ENCODE measurements at regions not wholly inside any gene's neighbourhood (a gene's known extent, or its start where the extent isn't known, plus 50 kb on each side); places are given as distances from the start of the nearest gene placed in this dataset.
"Not testable (repeated sequence)": the region's sequence is repeated elsewhere in the genome, so short reads cannot be mapped to it uniquely, and the experiment has no call there.

DNA sequence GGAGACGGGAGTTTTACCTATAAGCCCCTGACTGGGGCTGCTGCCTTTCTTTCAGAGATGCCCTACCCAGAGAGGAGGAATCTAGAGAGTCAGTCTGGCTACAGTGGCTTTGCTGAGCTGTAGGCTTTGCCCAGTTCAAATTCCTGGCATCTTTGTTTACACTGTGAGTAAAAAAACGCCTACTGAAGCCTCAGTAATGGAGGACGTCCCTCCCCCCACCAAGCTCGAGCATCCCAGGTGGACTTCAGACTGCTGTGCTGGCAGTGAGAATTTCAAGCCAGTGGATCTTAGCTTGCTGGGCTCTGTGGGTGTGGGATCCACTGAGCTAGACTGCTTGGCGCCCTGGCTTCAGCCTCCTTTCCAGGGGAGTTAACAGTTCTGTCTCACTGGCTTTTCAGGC lies 237.1 kb upstream of the NT5E start:
- not testable (repeated sequence) for DNase-seq (ENCODE audit: low read depth in 2 of 3, low spot score in 1 of 3)

DNA sequence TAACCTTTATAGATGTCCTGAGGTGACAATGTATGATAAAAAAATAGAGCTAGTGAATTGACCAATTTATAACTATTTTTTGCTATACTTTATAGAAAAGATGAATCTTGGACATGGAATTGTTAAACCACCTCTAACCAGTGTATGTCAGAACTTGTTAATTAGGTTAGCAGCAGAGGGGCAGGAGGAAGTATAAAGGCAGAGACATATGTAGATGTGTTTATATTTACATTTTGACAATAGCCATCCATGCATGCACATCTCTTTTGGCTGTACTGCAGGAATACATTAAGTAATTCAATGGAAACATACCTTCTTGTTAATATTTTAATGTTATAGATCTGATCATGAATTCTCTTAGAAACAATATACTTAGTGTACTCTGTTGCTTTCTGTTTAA lies 254.6 kb upstream of the NT5E start:
- no peak for DNase-seq (ENCODE audit: low read depth in 2 of 3, low spot score in 1 of 3)

DNA sequence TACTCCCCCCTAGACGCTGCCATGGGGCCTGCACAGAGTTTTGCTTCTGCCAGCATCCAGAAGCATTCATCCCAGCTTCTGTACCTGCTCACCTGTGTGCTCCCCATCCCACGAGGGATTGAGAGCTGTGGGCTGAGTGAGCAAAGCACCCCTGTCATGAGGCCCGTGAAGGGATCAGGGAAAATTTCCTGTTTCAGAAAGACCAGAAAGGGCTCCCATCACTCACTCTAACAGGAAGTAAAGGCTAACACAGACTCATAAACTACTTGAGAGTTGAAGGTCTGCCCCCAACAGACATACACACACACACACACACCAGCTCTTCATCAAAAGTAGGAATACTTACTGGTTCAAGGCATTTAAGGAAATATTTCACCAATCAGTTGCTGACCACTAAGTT lies 256.5 kb upstream of the NT5E start:
- DNase-seq (ENCODE audit: low read depth in 2 of 3, low spot score in 1 of 3) = no peak

DNA sequence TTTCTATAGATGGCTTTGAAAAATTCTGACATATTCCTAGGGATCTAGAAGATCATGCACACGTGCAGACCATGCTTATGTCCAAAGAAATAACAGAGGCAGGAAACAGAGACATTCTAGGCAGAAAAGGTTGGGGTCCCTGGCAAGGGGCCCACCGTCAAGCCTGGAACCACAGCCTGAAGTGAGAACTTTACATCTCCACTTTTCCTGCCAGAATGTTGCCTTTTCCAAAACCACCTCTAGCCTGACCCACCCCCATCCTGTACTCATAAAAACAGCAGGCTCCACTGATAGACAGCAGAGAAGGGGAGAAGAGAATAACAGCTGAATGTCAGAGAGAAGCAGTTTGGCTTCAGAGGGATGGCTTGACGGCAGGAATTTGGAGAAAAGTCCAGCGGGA lies 257.3 kb upstream of the NT5E start:
- no peak for DNase-seq (ENCODE audit: low read depth in 2 of 3, low spot score in 1 of 3)

DNA sequence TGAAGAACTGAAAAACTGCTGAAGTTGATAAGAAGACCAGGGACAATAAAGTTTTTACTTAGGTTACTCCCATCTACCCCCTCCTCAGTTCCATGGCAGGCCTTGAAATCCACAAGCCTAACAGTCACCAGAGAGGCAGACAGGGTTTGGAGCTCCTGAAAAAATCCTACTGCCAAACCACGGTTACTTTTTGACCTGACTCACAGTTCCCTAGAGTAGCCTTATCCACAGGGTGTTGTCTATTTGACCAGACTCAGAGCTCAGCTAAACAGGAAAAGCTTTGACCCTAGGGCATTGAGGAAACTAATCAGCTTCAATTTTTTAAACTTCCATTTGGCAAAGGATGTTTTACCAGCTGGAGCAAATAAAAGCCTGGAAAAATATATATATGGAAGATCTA lies 257.7 kb upstream of the NT5E start:
- no peak for DNase-seq (ENCODE audit: low read depth in 2 of 3, low spot score in 1 of 3)

DNA sequence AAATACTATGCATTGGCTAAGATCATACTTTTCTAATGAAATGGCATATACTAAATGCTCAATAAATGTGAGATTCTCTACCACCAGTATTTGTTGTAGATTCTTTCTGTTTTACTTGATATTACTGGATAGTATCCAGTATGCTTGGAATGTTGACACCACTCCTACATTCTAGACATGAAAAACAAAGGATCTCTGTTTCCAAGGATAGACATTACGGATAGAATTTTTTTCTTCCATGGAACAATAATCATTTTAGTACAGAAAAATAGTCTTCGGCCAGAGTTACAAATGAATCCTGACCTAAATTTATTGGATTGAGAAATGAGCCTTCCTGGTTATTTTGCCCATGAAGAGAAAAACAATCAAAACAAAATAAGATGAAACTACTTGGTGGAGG lies 258.2 kb upstream of the NT5E start:
- DNase-seq (ENCODE audit: low read depth in 2 of 3, low spot score in 1 of 3) = no peak

DNA sequence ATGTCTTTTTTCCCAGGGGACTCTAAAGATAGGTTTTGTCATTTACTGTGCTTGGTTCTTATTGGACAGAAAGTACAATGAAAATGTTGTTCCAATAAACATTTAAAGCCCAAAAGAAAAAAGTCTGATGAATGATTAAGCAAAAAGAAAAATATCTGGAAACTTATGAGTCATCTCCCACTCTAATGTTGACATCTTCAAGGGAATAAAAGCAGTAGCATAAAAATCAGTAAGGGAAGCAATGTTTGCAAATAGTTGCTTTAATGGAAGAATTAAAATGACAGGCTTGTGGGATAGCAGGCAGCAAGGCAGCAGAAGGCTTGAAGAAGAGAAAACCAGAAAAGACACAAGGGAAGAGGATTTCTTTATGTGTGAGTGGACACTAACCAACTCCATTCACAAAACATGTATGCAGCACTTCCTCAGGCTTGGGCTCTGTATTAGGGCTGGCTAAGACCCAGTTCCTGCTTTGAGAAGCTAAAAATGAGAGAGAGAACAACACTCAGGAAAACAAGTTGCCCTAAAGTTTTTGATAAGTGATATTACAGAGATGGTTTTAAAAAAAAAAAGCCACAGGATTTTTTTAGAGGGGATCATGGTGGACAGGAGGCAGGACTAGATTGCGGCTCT lies 263.2 kb upstream of the NT5E start:
- no peak for DNase-seq (ENCODE audit: low read depth in 2 of 3, low spot score in 1 of 3)

DNA sequence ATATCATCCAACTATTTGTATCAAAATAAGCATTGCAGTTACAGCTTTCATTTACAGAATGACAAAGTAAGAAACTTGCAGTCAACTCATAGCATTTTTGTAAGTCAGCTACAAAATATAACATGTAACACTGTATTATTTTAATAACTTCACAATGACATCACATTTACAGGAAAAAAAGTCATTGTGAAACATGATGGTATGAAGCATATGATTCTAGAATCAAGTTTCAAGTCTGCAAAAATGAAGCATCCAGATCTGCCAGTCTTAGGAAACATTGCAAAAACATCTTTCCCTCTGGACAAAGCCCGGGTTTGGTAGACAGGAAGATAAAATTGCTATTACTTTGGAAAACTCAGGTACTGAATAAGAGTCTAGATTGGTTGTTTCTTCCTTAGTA lies 263.9 kb upstream of the NT5E start:
- no peak for DNase-seq (ENCODE audit: low read depth in 2 of 3, low spot score in 1 of 3)

DNA sequence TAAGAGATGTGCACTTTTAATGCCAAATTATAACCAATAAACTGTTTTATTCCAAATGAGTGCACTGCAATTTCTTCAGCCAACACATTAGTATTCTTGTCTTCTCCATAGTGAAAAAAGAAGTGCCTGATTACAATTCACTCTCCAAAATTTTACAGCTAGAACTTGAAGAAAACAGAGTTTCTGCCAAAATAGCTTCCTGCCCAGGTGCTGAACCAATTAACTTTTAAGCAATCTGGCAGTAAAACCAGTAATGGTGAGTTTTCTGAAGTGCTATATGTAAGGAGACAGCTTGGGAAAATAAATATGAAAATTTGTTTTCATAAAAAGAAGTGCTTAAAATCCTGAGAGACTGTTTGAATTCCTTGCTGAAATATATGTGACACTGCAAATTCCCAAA lies 266.0 kb upstream of the NT5E start:
- no peak for DNase-seq (ENCODE audit: low read depth in 2 of 3, low spot score in 1 of 3)

DNA sequence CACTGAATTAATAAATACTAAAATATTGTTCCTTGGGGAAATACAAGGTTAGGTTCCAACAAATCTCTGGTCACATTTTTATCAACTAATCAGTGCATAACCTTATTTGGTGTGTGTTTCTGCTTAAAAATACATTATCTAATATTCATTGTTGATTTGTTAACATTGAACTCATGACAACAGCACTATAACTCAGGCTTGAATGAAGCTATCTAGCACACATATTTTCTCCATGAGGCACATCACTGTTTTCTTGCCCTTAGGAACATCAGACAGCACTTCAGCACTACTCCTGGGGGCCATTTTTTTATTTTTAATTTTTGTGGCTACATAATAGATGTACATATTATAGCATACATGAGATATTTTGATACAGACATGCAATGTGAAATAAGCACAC lies 277.2 kb upstream of the NT5E start:
- no peak for DNase-seq (ENCODE audit: low read depth in 2 of 3, low spot score in 1 of 3)

DNA sequence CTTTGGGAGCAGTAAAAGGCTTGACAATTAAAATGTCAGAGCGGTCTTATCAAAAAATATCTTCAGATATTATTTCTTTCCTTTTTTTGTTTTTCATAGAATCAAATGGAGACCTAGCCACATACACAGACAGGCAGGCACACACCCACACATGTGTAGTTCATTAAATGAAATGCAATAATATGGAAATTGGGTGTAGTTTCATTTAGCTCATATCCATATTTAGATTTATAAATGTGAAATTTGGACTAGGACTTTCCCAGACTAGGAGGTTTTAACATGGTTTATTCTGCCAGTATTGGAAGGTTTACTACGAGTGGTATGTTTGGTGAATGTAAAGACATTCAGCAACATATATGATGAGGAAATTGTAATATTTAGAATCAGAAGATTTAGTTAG lies 277.7 kb upstream of the NT5E start:
- no peak for DNase-seq (ENCODE audit: low read depth in 2 of 3, low spot score in 1 of 3)

DNA sequence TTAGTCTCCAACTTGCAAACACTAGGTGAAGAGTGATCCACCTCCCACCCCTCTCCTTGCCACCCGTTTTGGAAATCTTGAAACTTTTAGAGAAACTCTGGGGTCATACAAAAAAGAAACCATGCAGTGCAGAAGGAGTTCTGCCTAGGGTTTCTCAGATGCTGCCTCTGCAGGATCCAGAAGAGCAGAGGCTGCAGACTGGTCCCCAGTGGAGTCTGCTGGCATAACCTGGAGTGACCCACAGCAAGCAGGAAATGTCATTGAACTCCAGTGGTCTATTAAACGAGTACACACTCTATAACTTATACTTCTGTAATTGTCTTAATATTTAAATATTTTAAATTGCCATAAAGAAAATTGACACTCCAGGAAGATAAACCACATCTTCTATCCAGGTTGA lies 280.7 kb upstream of the NT5E start:
- no peak for DNase-seq (ENCODE audit: low read depth in 2 of 3, low spot score in 1 of 3)

DNA sequence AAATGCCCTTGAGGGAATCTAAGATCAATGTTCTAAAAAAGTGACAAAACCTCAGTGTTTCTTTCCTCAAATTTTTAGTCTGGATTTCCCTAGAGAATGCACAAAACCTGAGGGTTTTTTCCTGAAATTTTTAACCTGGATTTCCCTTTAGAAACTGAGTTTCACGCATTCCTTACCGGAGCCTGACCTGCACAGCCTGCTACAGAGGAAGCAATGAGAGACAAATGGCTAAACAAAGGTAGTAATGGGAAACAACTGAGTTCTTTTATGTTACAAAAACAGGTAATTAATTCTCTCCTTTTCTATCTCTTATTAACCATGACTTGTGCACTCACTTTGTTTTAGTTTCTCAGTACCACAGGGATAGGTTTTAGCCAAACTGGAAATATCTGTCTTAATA lies 281.7 kb upstream of the NT5E start:
- DNase-seq (ENCODE audit: low read depth in 2 of 3, low spot score in 1 of 3) = no peak

DNA sequence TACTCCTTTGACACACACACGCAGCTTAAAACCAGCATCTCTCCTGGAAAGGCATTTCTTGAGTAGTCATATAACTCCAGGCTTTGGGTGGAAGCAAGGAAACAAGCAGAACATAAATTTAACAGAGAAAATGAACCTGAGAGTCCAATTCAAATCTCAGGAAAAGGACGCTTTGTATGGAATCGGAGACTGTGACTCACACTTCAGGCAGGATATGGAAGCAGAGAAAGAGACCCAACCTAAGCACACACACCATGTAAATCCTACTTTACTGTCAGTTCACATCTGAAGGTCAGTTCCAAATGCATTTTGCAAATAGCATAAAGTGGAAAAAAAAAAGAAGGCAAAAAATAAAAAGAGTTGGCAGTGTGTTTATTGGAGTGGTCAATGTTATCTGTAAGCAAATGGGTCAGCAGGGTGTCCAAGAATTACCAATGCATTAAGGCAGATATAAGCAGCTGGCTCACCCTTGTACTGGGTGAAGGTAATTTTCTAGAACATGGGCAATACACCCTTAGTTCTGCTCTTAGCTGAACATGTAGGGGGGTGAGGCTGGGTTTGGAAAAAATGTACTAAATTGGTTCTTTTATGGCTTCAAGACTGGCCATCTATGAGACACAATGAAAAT lies 283.7 kb upstream of the NT5E start:
- DNase-seq (ENCODE audit: low read depth in 2 of 3, low spot score in 1 of 3) = no peak

DNA sequence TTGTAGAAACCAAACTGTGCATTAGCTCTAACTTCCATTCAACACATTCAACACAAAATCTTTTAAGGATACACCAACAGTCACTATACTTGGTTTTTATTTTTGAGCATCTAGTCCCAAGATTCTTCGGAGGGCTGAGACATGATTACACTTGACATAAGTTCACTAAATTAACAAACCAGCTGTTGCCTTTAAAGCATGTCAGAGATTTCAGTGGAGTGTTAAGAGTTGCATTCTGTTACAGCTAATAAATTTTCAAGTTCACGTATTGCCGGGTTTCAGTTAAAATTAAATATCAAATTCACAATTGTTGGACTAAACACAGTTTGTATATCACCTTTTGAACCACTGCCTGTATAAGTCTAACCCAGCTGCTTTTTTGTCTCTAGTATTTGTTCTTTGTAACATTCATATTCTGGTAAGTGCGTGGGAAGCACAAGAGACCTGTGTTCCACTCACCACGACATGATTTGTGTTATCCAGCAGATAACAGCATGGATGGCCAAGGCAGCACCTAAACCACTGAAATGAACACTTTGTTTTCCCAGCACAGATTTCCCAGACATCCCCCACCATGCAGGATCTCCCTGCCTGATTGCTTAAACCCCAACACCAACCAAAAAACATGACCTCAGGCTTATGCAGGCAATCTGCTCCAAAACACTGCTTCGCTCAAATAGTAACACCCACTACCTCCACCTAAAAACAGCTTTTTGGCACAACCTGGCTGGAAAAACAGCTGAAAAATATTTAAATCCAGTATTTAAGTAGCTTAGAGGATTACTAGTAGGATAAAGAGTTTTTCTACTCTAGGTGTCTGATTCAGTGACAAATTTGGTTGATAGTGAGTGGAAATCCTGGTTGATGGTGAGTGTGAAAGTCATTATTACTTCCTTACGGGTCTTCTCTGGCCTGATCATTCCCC lies 286.5 kb upstream of the NT5E start:
- DNase-seq (ENCODE audit: low read depth in 2 of 3, low spot score in 1 of 3) = no peak

DNA sequence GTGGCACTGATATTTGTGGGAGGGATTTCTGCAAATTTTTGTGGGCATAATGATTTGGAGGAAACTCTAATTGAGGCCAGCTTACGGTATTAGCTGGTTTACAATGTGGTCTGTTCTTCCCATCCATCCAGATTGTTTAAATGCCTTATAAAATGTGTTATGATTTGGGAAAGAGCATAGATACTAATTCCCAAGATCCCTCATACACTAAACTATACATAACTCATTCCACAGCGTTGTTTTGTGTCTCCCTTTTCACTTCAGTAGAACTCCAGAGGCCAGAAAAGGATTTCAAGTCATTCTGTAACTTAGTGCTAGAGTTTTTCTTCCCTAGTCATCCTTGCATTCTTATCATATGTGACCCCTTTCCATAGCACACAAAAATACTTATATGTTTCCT lies 292.6 kb upstream of the NT5E start:
- no peak for DNase-seq (ENCODE audit: low read depth in 2 of 3, low spot score in 1 of 3)

DNA sequence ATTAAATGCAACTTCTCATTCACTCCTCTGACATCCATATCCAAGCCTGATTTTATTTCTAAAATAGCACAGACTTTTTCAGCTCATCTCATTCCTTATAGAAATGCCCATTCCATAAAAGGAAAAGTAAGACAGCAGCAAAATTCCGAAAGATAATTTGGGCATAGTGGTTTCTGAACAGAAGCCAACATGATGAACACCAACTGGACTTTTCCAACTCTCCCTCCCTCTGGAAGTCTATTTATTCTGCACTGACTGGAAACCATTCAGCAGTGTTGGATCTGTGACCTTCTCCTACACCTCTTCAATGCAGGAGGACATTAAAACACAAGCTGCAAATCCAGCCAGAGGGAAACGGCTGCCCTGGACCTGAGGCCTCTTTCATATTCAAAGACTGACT lies 306.2 kb upstream of the NT5E start:
- DNase-seq (ENCODE audit: low read depth in 2 of 3, low spot score in 1 of 3) = no peak

DNA sequence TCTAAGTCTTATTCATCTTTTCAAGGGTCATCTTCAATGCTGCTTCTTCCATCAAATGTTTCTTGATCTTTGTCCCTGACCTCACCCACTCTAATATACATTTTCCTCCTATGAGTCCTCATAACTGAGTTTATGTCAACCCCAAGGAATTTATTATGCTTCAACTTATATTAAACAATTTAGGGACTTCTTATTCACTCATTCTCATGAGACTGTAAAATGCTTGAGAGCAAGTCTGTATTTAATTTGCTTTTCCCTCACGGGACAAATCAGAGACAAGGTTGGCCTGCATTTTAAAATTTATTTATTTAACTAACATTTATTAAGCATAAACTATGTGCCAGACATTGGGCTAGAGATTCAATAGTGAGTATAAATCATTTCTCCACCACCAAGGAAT lies 312.0 kb upstream of the NT5E start:
- no peak for DNase-seq (ENCODE audit: low read depth in 2 of 3, low spot score in 1 of 3)

DNA sequence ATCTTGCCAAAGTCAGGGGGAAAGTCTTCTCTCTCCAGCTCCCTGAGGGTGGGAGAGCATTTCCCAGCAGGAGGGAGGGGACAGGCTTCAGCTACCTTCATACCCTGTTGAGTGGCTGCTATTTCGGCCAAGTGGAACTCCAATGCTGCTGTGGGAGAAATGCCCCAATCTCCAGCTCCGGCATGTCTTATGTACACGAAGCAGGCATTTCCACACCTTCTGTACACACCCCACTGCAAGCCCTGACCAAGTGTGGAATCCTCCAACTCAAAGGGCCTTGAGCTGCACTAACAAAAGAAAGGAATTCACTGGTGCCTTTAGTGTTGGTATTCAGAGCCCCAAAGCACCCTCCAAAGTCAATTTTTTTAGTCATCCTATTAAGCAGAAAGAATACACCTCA lies 313.6 kb upstream of the NT5E start:
- no peak for DNase-seq (ENCODE audit: low read depth in 2 of 3, low spot score in 1 of 3)

DNA sequence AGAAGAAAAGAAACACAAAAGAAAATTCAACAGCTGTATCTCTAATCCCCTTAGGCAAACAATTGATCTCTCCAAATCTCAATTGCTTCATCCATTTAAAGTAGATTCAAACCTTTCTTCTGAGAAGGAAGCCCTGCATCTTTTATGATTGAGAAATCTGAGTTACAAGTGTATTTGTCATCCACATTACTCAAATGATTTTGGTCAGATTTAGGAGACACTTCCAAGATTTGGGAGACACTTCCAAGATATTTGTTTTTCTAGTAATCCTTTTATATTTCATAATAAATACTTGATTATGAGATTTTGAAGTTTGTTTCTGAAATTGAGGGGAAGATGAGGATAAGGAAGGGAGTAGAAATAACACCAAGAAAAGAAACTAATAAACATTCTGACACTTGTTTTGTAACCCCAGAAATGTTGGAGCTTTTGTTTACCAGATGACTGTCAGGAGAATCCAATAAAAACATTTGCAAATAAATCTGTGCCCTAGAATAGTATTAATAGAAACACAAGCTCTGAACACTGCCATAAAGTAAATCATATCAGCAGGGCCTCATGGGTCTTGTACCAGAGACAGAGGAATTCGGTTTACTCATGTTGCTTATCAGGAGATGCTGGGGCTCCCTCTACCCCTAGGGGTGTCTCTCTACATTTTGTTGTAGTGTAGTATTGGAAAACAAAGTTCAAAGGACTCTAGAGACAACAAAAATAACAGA lies 314.3 kb upstream of the NT5E start:
- DNase-seq (ENCODE audit: low read depth in 2 of 3, low spot score in 1 of 3) = no peak

DNA sequence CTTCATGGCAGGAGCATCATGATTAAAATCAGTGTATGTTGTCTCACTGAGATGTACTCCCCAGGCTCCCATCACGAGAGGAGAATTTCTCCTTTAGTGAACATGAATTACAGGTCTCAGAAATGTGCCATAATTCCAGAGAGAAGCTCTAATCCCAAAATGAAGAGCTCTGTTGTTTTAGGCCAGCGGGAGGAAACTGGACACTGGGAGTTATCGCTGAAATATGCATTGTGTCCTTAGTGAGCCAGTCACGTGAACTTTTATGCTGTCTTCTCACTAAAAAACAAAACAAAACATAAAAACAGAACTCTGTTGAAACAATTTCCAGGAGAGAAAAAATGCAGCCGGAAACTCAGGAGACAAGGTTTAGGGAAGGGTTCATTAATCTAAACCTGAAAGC lies 315.7 kb upstream of the NT5E start:
- no peak for DNase-seq (ENCODE audit: low read depth in 2 of 3, low spot score in 1 of 3)

DNA sequence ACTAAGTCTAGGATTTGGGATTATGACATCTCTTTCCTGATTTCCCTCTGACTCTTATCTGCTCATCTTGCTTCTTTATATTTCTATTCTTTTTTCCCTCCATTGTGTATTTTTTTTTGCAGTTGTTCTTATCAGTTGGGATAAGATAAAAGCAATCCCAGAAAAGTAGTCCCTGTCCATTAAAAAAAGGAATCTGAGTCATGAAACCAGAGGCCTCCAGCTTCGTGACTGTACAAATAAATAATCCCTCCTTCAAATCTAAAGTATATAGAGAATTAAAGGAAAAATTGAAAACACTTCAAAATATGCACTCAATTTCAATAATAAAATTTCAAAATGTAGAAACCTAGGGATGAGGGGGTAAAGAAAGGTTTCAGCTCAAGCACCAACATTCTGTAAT lies 317.8 kb upstream of the NT5E start:
- DNase-seq (ENCODE audit: low read depth in 2 of 3, low spot score in 1 of 3) = no peak
